Mesendoderm (in vitro differentiated cells): ENCODE measurements at regions not wholly inside any gene's neighbourhood (a gene's known extent, or its start where the extent isn't known, plus 50 kb on each side); places are given as distances from the start of the nearest gene placed in this dataset.

ENCODE experiments used
- DNase-seq: peaks from one replicate; pipeline ENCODE4 v3.0.0; 2013
- H2AK5ac ChIP-seq: 2 replicates; pipeline ENCODE4 v1.6.1; 2013; ENCODE audit warnings: low read length, inconsistent platforms
- H2BK120ac ChIP-seq: 2 replicates; pipeline ENCODE4 v1.6.1; 2013; ENCODE audit warnings: low read depth, mild to moderate bottlenecking, low read length, moderate library complexity, mixed read lengths
- H2BK15ac ChIP-seq: replicated peaks from 2 replicates; pipeline ENCODE4 v1.6.1; 2013; ENCODE audit warnings: low read depth, mild to moderate bottlenecking, moderate library complexity
- H2BK5ac ChIP-seq: 2 replicates; pipeline ENCODE4 v1.6.1; 2013; ENCODE audit warnings: low read length, inconsistent platforms
- H3K18ac ChIP-seq: 2 replicates; pipeline ENCODE4 v1.6.1; 2013; ENCODE audit warnings: mild to moderate bottlenecking, low read length, mixed read lengths
- H3K23ac ChIP-seq: one replicate; pipeline ENCODE4 v1.6.1; 2013; ENCODE audit warnings: low read length
- H3K27ac ChIP-seq: 2 replicates; pipeline ENCODE4 v1.5.1; 2013; ENCODE audit warnings: low read depth, mild to moderate bottlenecking, inconsistent platforms, low read length, moderate library complexity
- H3K27me3 ChIP-seq: 2 replicates; pipeline ENCODE4 v1.6.1; 2013; ENCODE audit warnings: low read length, control low read depth, mild to moderate bottlenecking, inconsistent platforms; ENCODE audit not compliant: insufficient read depth, poor library complexity
- H3K36me3 ChIP-seq: 2 replicates; pipeline ENCODE4 v1.6.1; 2013; ENCODE audit warnings: low read length, inconsistent platforms; ENCODE audit not compliant: control insufficient read depth, insufficient read depth
- H3K4ac ChIP-seq: one replicate; pipeline ENCODE4 v1.6.1; 2013; ENCODE audit warnings: low read depth, mild to moderate bottlenecking, low read length, moderate library complexity
- H3K4me1 ChIP-seq: 2 replicates; pipeline ENCODE4 v1.6.1; 2013; ENCODE audit warnings: low read depth, low read length, inconsistent platforms; ENCODE audit not compliant: control insufficient read depth
- H3K4me2 ChIP-seq: 2 replicates; pipeline ENCODE4 v1.6.1; 2013; ENCODE audit warnings: low read length
- H3K4me3 ChIP-seq: 2 replicates; pipeline ENCODE4 v1.5.1; 2013; ENCODE audit warnings: mild to moderate bottlenecking, low read length
- H3K56ac ChIP-seq: one replicate; pipeline ENCODE4 v1.6.1; 2013; ENCODE audit warnings: low read length
- H3K79me1 ChIP-seq: 2 replicates; pipeline ENCODE4 v1.6.1; 2013; ENCODE audit warnings: low read length, inconsistent platforms
- H3K79me2 ChIP-seq: 2 replicates; pipeline ENCODE4 v1.6.1; 2013; ENCODE audit warnings: mild to moderate bottlenecking, low read length; ENCODE audit not compliant: control insufficient read depth, insufficient read depth
- H3K9ac ChIP-seq: 2 replicates; pipeline ENCODE4 v1.6.1; 2013; ENCODE audit warnings: low read length, inconsistent platforms
- H4K5ac ChIP-seq: one replicate; pipeline ENCODE4 v1.6.1; 2013; ENCODE audit warnings: low read length
- H4K8ac ChIP-seq: one replicate; pipeline ENCODE4 v1.6.1; 2013; ENCODE audit warnings: low read depth, mild to moderate bottlenecking, control low read depth, low read length, moderate library complexity
- WGBS: extraction: QIAGEN DNeasy Blood & Tissue Kit; methylation state at CpG from one replicate; pipeline ENCODE4 v1.1.7; 2013; ENCODE audit warnings: low lambda C conversion rate, missing lambda C conversion rate; ENCODE audit not compliant: insufficient coverage; ENCODE audit errors: extremely low coverage; 5-methylcytosine and 5-hydroxymethylcytosine counted together

GRCh38 chr12:116392061-116392460 is 114.6 kb upstream of the MED13L start:
- Histone ChIP-seq H2BK120ac (no peak overlapping the region), H3K4ac (no peak overlapping the region), H4K8ac (no peak overlapping the region), H4K5ac (no peak overlapping the region), H2BK5ac (no peak overlapping the region), H3K9ac (no peak overlapping the region), H2AK5ac (no peak overlapping the region), H3K4me2 (no peak overlapping the region), H3K27me3 (no peaks in the 10 kb centered on the region), H3K23ac (no peak overlapping the region), H3K18ac (peak overlapping the region; percentile 85), H3K27ac (no peak overlapping the region), H3K79me1 (no peaks in the 10 kb centered on the region), H3K79me2 (no peaks in the 10 kb centered on the region), H3K4me3 (no peak overlapping the region), H3K4me1 (no peaks in the 10 kb centered on the region), H3K56ac (no peak overlapping the region), H3K36me3 (no peaks in the 10 kb centered on the region), H2BK15ac (no peak overlapping the region)
- DNase-seq = no peak
- WGBS = no CpG with 5 or more reads among the region's 6 CpGs

GRCh38 chr12:116393255-116393654 is 115.8 kb upstream of the MED13L start:
- Histone ChIP-seq H3K27me3 (no peaks in the 10 kb centered on the region), H3K4me1 (no peaks in the 10 kb centered on the region), H3K18ac (no peak overlapping the region), H3K79me2 (no peaks in the 10 kb centered on the region), H4K8ac (no peak overlapping the region), H2BK120ac (no peak overlapping the region), H3K36me3 (no peaks in the 10 kb centered on the region), H3K56ac (no peak overlapping the region), H3K9ac (no peak overlapping the region), H2AK5ac (no peak overlapping the region), H2BK15ac (no peak overlapping the region), H3K23ac (no peak overlapping the region), H3K27ac (no peak overlapping the region), H2BK5ac (no peak overlapping the region), H3K4me3 (no peak overlapping the region), H3K79me1 (no peaks in the 10 kb centered on the region), H3K4ac (no peak overlapping the region), H3K4me2 (no peak overlapping the region), H4K5ac (no peak overlapping the region)
- no CpG with 5 or more reads among the region's 10 CpGs for WGBS
- DNase-seq = no peak

- H3K18ac ChIP-seq = no peak overlapping the region
Measured at GRCh38 chr12:116393859-116394650, 116.6 kb upstream of the MED13L start.

GRCh38 chr12:116395396-116395795 is 117.9 kb upstream of the MED13L start:
- H4K8ac ChIP-seq = no peak overlapping the region
- DNase-seq = no peak
- H3K23ac ChIP-seq = no peak overlapping the region
- no peaks in the 10 kb centered on the region for H3K4me1 ChIP-seq
- H3K4ac ChIP-seq = no peak overlapping the region
- WGBS = 86% methylated on average over 1 of the region's 1 CpG
- H2BK15ac ChIP-seq = no peak overlapping the region
- H2BK120ac ChIP-seq = no peak overlapping the region
- H3K56ac ChIP-seq = no peak overlapping the region
- no peak overlapping the region for H3K27ac ChIP-seq
- H3K4me3 ChIP-seq = no peak overlapping the region
- no peak overlapping the region for H3K18ac ChIP-seq
- H3K36me3 ChIP-seq = no peaks in the 10 kb centered on the region
- H4K5ac ChIP-seq = no peak overlapping the region
- no peaks in the 10 kb centered on the region for H3K79me2 ChIP-seq
- no peak overlapping the region for H2AK5ac ChIP-seq
- no peaks in the 10 kb centered on the region for H3K79me1 ChIP-seq
- H3K4me2 ChIP-seq = no peak overlapping the region
- H3K9ac ChIP-seq = no peak overlapping the region
- no peak overlapping the region for H2BK5ac ChIP-seq
- no peaks in the 10 kb centered on the region for H3K27me3 ChIP-seq

More at GRCh38 chr12:116393859-116394650, 116.6 kb upstream of the MED13L start:
- H2AK5ac ChIP-seq = no peak overlapping the region
- H2BK15ac ChIP-seq = no peak overlapping the region
- H2BK120ac ChIP-seq = no peak overlapping the region
- no peaks in the 10 kb centered on the region for H3K79me2 ChIP-seq
- H3K79me1 ChIP-seq = no peaks in the 10 kb centered on the region
- H3K4me3 ChIP-seq = no peak overlapping the region
- H4K8ac ChIP-seq = no peak overlapping the region
- H3K4me2 ChIP-seq = no peak overlapping the region
- no peak overlapping the region for H2BK5ac ChIP-seq
- H3K36me3 ChIP-seq = no peaks in the 10 kb centered on the region
- WGBS = no CpG with 5 or more reads among the region's 14 CpGs
- no peak overlapping the region for H3K9ac ChIP-seq
- H3K27ac ChIP-seq = no peak overlapping the region
- H3K4ac ChIP-seq = no peak overlapping the region
- no peak for DNase-seq
- no peak overlapping the region for H3K23ac ChIP-seq
- H3K56ac ChIP-seq = no peak overlapping the region
- H3K27me3 ChIP-seq = no peaks in the 10 kb centered on the region
- no peak overlapping the region for H4K5ac ChIP-seq
- no peaks in the 10 kb centered on the region for H3K4me1 ChIP-seq

GRCh38 chr12:116397148-116397547 is 119.7 kb upstream of the MED13L start:
- no peak overlapping the region for H3K4ac ChIP-seq
- no peaks in the 10 kb centered on the region for H3K4me1 ChIP-seq
- no peak overlapping the region for H3K9ac ChIP-seq
- H4K8ac ChIP-seq = no peak overlapping the region
- H2BK15ac ChIP-seq = no peak overlapping the region
- H3K4me2 ChIP-seq = no peak overlapping the region
- no CpG with 5 or more reads among the region's 3 CpGs for WGBS
- H3K4me3 ChIP-seq = no peak overlapping the region
- no peak overlapping the region for H3K56ac ChIP-seq
- H2BK120ac ChIP-seq = no peak overlapping the region
- no peak overlapping the region for H2AK5ac ChIP-seq
- no peaks in the 10 kb centered on the region for H3K27me3 ChIP-seq
- DNase-seq = no peak
- no peaks in the 10 kb centered on the region for H3K36me3 ChIP-seq
- H2BK5ac ChIP-seq = no peak overlapping the region
- H3K79me1 ChIP-seq = no peaks in the 10 kb centered on the region
- no peak overlapping the region for H3K23ac ChIP-seq
- no peak overlapping the region for H3K27ac ChIP-seq
- no peaks in the 10 kb centered on the region for H3K79me2 ChIP-seq
- H3K18ac ChIP-seq = no peak overlapping the region
- no peak overlapping the region for H4K5ac ChIP-seq

- Histone ChIP-seq H3K4me3 (no peak overlapping the region), H3K27me3 (no peaks in the 10 kb centered on the region), H3K79me1 (no peaks in the 10 kb centered on the region), H3K27ac (no peak overlapping the region), H4K5ac (no peak overlapping the region), H2AK5ac (no peak overlapping the region), H3K23ac (no peak overlapping the region), H3K36me3 (no peaks in the 10 kb centered on the region), H3K79me2 (no peaks in the 10 kb centered on the region), H3K9ac (no peak overlapping the region), H2BK5ac (no peak overlapping the region), H3K4me2 (no peak overlapping the region), H3K56ac (no peak overlapping the region), H2BK120ac (no peak overlapping the region), H4K8ac (no peak overlapping the region), H2BK15ac (no peak overlapping the region), H3K4ac (no peak overlapping the region), H3K4me1 (no peaks in the 10 kb centered on the region), H3K18ac (no peak overlapping the region)
- no peak for DNase-seq
Measured at GRCh38 chr12:116398193-116398592, 120.7 kb upstream of the MED13L start.
